ENCODE measurements at regions not wholly inside any gene's neighbourhood (a gene's known extent, or its start where the extent isn't known, plus 50 kb on each side); places are given as distances from the start of the nearest gene placed in this dataset.

- no peak for DNase-seq (ENCODE audit: low read depth)
These were observed 544.2 kb downstream of the ETNK1 start for GRCh38 chr12:23169012-23169695.

- no peak for DNase-seq (ENCODE audit: low read depth)
These were observed 544.7 kb downstream of the ETNK1 start for GRCh38 chr12:23169696-23170013.

- DNase-seq (ENCODE audit: low read depth): no peak
These were observed 549.9 kb downstream of the ETNK1 start for GRCh38 chr12:23174917-23175316.

GRCh38 chr12:23185346-23185745 lies 560.4 kb downstream of the ETNK1 start:
- no peak for DNase-seq (ENCODE audit: low read depth)

GRCh38 chr12:23186950-23187349 lies 562.0 kb downstream of the ETNK1 start:
- no peak for DNase-seq (ENCODE audit: low read depth)

- no peak for DNase-seq (ENCODE audit: low read depth)
These were observed 568.6 kb downstream of the ETNK1 start for GRCh38 chr12:23193552-23193951.

GRCh38 chr12:23197266-23197665 lies 572.3 kb downstream of the ETNK1 start:
- DNase-seq (ENCODE audit: low read depth): no peak

- DNase-seq (ENCODE audit: low read depth): no peak
These were observed 577.8 kb downstream of the ETNK1 start for GRCh38 chr12:23202728-23203127.

GRCh38 chr12:23204933-23205778 lies 580.2 kb downstream of the ETNK1 start:
- DNase-seq (ENCODE audit: low read depth): peak; percentile 55

- no peak for DNase-seq (ENCODE audit: low read depth)
These were observed 584.8 kb downstream of the ETNK1 start for GRCh38 chr12:23209793-23210192.

GRCh38 chr12:23210573-23210972 lies 585.6 kb downstream of the ETNK1 start:
- no peak for DNase-seq (ENCODE audit: low read depth)

GRCh38 chr12:23211384-23212320 lies 586.7 kb downstream of the ETNK1 start:
- DNase-seq (ENCODE audit: low read depth): no peak

GRCh38 chr12:23217158-23217557 lies 592.2 kb downstream of the ETNK1 start:
- DNase-seq (ENCODE audit: low read depth): no peak

GRCh38 chr12:23217667-23218066 lies 592.7 kb downstream of the ETNK1 start:
- DNase-seq (ENCODE audit: low read depth): no peak

GRCh38 chr12:23221066-23221465 lies 596.1 kb downstream of the ETNK1 start:
- no peak for DNase-seq (ENCODE audit: low read depth)

- no peak for DNase-seq (ENCODE audit: low read depth)
These were observed 597.0 kb downstream of the ETNK1 start for GRCh38 chr12:23221926-23222325.

- no peak for DNase-seq (ENCODE audit: low read depth)
These were observed 597.8 kb downstream of the ETNK1 start for GRCh38 chr12:23222801-23223200.

- no peak for DNase-seq (ENCODE audit: low read depth)
These were observed 603.1 kb downstream of the ETNK1 start for GRCh38 chr12:23228101-23228500.

GRCh38 chr12:23230899-23231298 lies 605.9 kb downstream of the ETNK1 start:
- DNase-seq (ENCODE audit: low read depth): no peak

- no peak for DNase-seq (ENCODE audit: low read depth)
These were observed 611.3 kb downstream of the ETNK1 start for GRCh38 chr12:23236066-23236780.

- DNase-seq (ENCODE audit: low read depth): no peak
These were observed 611.8 kb downstream of the ETNK1 start for GRCh38 chr12:23236811-23237210.

Data from LHCN-M2 (cell line).